HG03439 (cell line): ENCODE measurements at regions not wholly inside any gene's neighbourhood (a gene's known extent, or its start where the extent isn't known, plus 50 kb on each side); places are given as distances from the start of the nearest gene placed in this dataset.

Experiments used
- ATAC-seq: cut with Tn5 transposase; IDR thresholded peaks from one replicate; pipeline ENCODE4 v1.9.1; 2021; ENCODE audit warnings: mild to moderate bottlenecking, moderate library complexity; ENCODE audit not compliant: unreplicated experiment

- no peak for ATAC-seq
These were observed 171.2 kb downstream of the ZNF365 start for GRCh38 chr10:62545160-62546066.

- no peak for ATAC-seq
These were observed 174.5 kb downstream of the ZNF365 start for GRCh38 chr10:62548686-62549085.

- no peak for ATAC-seq
These were observed 176.0 kb downstream of the ZNF365 start for GRCh38 chr10:62550173-62550572.

GRCh38 chr10:62554632-62555199 is 180.5 kb downstream of the ZNF365 start:
- no peak for ATAC-seq

GRCh38 chr10:62559481-62560200 is 185.5 kb downstream of the ZNF365 start:
- no peak for ATAC-seq

- no peak for ATAC-seq
These were observed 186.1 kb downstream of the ZNF365 start for GRCh38 chr10:62560201-62560819.

- no peak for ATAC-seq
These were observed 187.0 kb downstream of the ZNF365 start for GRCh38 chr10:62561151-62561550.

- no peak for ATAC-seq
These were observed 187.9 kb downstream of the ZNF365 start for GRCh38 chr10:62562101-62562500.

- ATAC-seq, result no peak
These were observed 188.6 kb downstream of the ZNF365 start for GRCh38 chr10:62562795-62563194.

- no peak for ATAC-seq
These were observed 199.8 kb downstream of the ZNF365 start for GRCh38 chr10:62573929-62574328.

- ATAC-seq, result no peak
These were observed 202.9 kb downstream of the ZNF365 start for GRCh38 chr10:62577076-62577475.

- no peak for ATAC-seq
These were observed 203.6 kb downstream of the ZNF365 start for GRCh38 chr10:62577666-62578291.

GRCh38 chr10:62578301-62578700 is 204.1 kb downstream of the ZNF365 start:
- no peak for ATAC-seq

GRCh38 chr10:62578916-62579315 is 204.7 kb downstream of the ZNF365 start:
- no peak for ATAC-seq

- no peak for ATAC-seq
These were observed 206.2 kb downstream of the ZNF365 start for GRCh38 chr10:62580396-62580795.

GRCh38 chr10:62581351-62581750 is 207.2 kb downstream of the ZNF365 start:
- no peak for ATAC-seq

GRCh38 chr10:62582101-62582705 is 208.0 kb downstream of the ZNF365 start:
- ATAC-seq, result no peak

GRCh38 chr10:62582804-62583208 is 208.6 kb downstream of the ZNF365 start:
- no peak for ATAC-seq

- ATAC-seq, result no peak
These were observed 209.9 kb downstream of the ZNF365 start for GRCh38 chr10:62583876-62584615.

- ATAC-seq, result no peak
These were observed 210.6 kb downstream of the ZNF365 start for GRCh38 chr10:62584731-62585130.
